Colonic mucosa (tissue), 4 donors: ENCODE measurements at regions not wholly inside any gene's neighbourhood (a gene's known extent, or its start where the extent isn't known, plus 50 kb on each side); places are given as distances from the start of the nearest gene placed in this dataset.
A peak's percentile ranks its signal among the peaks of the same experiment; 100 is the strongest.
"Not testable (repeated sequence)": the region's sequence is repeated elsewhere in the genome, so short reads cannot be mapped to it uniquely, and the experiment has no call there.

Source experiments
- DNase-seq: peaks from one replicate; pipeline ENCODE4 v3.0.0-alpha.2; 2020
- H3K27ac ChIP-seq: fragments of 200-600 bp; one replicate; pipeline ENCODE4 v1.8.0; 2021
- H3K27me3 ChIP-seq: fragments of 200-600 bp; one replicate; pipeline ENCODE4 v1.8.0; 2021
- H3K36me3 ChIP-seq: fragments of 200-600 bp; one replicate; pipeline ENCODE4 v1.8.0; 2021
- H3K4me1 ChIP-seq: fragments of 200-600 bp; one replicate; pipeline ENCODE4 v1.8.0; 2021; ENCODE audit warnings: mild to moderate bottlenecking
- H3K4me3 ChIP-seq: fragments of 200-600 bp; one replicate; pipeline ENCODE4 v1.8.0; 2021
- H3K9ac ChIP-seq, 2 donors: one replicate each; pipeline ENCODE4 v1.7.0; 2013; ENCODE audit warnings: control low read depth in 2 of 2, low read depth in 2 of 2, low read length in 2 of 2
- H3K9me3 ChIP-seq: fragments of 200-600 bp; one replicate; pipeline ENCODE4 v1.8.0; 2021
- intact Hi-C: fragments of 100-400 bp; cut with DNase I; formaldehyde crosslinking; loops from one replicate; pipeline ENCODE4 v1.14.1; 2022
- TF ChIP-seq, protein P1 (sequence below): fragments of 200-600 bp; IDR thresholded peaks from one replicate; pipeline ENCODE4 v1.8.0; 2022; ENCODE audit warnings: antibody characterized with exemption, mild to moderate bottlenecking
- donor health status: healthy.
- donor health status: DM: no; HTN: no; CAD: no.
- donor health status: DM: no; HTN: no; CAD: no.

DNA sequence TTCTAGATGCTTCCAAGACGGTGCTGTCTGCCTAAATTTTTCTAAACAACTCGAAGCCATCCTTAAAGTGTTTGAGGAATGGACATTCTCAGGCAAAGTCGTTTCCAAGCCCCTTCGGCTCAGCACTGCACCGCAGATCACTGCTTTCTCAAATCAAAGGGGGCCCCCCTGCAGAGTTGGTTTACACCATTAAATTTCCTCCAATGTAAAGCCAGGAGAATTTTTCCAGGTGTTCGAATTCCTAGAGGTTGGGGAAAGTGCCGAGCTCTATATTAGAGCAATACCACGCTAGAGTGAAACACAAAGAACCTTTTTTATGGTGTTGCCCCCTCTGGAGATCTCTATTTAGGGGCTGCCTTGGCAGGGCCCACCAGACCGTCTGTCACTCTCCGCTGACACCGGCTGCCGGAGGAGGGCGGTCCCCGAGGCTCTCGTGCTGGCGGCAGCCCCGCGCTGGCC is 277.9 kb upstream of the NR2F2 start:
- Histone ChIP-seq H3K4me1 (peaks cover 6% of the 10 kb centered on the region), H3K9me3 (no peaks in the 10 kb centered on the region), H3K36me3 (no peaks in the 10 kb centered on the region), H3K9ac (no peak overlapping the region), H3K27ac (no peak overlapping the region), H3K27me3 (peaks cover 10% of the 10 kb centered on the region), H3K4me3 (no peak overlapping the region)
- intact Hi-C loops, result no loop called here
- DNase-seq, result no peak
- TF ChIP-seq, protein P1, sequence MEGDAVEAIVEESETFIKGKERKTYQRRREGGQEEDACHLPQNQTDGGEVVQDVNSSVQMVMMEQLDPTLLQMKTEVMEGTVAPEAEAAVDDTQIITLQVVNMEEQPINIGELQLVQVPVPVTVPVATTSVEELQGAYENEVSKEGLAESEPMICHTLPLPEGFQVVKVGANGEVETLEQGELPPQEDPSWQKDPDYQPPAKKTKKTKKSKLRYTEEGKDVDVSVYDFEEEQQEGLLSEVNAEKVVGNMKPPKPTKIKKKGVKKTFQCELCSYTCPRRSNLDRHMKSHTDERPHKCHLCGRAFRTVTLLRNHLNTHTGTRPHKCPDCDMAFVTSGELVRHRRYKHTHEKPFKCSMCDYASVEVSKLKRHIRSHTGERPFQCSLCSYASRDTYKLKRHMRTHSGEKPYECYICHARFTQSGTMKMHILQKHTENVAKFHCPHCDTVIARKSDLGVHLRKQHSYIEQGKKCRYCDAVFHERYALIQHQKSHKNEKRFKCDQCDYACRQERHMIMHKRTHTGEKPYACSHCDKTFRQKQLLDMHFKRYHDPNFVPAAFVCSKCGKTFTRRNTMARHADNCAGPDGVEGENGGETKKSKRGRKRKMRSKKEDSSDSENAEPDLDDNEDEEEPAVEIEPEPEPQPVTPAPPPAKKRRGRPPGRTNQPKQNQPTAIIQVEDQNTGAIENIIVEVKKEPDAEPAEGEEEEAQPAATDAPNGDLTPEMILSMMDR, result no peak

DNA sequence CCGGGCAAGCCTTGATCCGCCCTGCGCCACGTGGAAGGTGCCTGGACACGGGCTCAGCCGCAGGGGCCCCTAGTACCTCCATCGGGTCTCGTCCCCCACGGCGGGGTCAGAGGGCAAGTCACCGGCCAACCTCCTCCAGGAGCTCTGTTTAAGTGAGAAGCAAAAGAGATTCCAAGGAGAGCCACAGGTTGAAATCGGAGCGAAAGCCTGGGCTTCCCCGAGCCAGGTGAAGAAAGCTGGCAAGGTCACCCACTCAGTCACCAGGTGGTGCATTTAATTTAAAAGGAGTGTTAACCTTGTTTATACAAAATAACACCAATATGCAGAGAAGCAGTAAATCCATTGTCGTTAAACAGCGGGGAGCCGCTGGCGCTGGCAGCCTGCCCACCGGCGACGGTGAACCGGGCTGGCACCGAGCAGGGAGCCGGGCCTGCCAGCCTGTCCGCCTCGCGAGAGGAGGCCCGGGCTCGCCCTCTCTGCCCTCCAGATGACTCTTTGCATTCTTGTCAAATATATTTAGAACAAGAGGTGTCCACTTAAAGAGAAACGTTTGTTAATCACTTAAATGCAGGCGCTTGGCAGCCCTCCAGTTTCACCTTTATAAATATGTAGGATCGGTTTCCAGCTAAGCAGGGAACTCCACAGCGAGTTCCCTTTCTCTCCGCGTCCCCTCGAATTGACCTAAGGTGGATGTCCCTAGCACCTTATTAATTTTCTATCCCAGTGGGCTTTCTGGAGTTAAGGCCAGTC is 277.3 kb upstream of the NR2F2 start:
- no peak overlapping the region for H3K27ac ChIP-seq
- no peaks in the 10 kb centered on the region for H3K9me3 ChIP-seq
- H3K4me1 ChIP-seq, result peaks cover 6% of the 10 kb centered on the region
- no peaks in the 10 kb centered on the region for H3K36me3 ChIP-seq
- H3K9ac ChIP-seq, result no peak overlapping the region
- H3K4me3 ChIP-seq, result peak overlapping the region; percentile 21
- DNase-seq, result peak; percentile 22
- TF ChIP-seq, protein P1, result no peak
- peaks cover 10% of the 10 kb centered on the region for H3K27me3 ChIP-seq
- intact Hi-C loops, result no loop called here

DNA sequence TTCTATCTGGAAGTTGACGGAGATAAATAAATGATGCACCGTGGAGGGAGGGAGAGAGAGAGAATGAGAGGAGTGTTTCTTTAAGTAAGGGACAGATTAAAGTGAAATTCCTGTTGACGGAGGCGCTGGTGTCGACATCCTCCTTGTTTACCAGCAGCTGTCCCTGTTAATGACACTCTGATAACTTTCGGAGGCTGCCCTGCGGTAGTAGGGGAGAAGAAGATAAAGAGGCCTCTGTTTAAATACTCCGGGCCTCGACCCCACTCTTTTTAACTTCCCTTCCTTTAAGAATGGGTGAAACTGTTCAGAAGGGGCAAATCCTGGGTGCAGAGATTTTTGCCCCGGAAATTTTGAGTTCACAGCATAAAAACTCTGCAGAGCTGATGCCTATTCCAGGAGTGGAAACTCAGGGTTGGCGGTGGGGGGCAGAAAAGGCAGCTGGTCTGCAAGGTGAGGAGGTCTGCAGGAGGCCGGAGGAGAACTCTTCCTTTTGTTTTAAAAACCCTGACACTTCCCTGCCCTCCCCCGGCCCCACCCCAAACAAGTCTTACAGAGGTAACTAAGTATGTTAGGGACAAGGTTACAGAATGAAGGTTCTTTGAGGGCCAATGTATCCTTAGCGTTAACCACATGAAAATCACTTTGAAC is 276.6 kb upstream of the NR2F2 start:
- Histone ChIP-seq H3K9me3 (no peaks in the 10 kb centered on the region), H3K27ac (no peak overlapping the region), H3K4me3 (no peak overlapping the region), H3K36me3 (no peaks in the 10 kb centered on the region), H3K4me1 (peaks cover 6% of the 10 kb centered on the region), H3K27me3 (peaks cover 10% of the 10 kb centered on the region), H3K9ac (no peak overlapping the region)
- intact Hi-C loops, result no loop called here
- TF ChIP-seq, protein P1, result no peak
- no peak for DNase-seq

DNA sequence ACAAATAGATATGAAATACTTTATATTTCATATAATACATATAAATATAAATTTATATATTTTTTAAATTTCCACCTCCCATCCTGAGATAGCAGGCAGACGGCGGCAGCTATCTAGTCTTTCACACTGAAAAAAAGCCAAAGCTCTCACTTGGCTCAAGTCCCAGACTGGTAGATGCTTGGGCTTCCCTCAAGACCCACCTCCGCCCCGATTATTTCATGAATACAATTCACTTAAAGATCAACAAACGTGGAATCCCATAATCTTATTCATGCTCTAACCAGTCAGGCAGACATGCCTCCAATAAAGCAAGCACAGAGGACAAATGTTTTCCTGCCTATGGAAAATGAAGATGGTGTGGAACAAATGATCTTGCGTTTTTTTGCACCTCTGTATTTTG is 275.9 kb upstream of the NR2F2 start:
- Histone ChIP-seq H3K9ac (no peak overlapping the region), H3K27me3 (peaks cover 10% of the 10 kb centered on the region), H3K36me3 (no peaks in the 10 kb centered on the region), H3K9me3 (no peaks in the 10 kb centered on the region), H3K27ac (no peak overlapping the region), H3K4me3 (no peak overlapping the region), H3K4me1 (peaks cover 6% of the 10 kb centered on the region)
- intact Hi-C loops, result no loop called here
- DNase-seq, result no peak
- TF ChIP-seq, protein P1, result no peak

DNA sequence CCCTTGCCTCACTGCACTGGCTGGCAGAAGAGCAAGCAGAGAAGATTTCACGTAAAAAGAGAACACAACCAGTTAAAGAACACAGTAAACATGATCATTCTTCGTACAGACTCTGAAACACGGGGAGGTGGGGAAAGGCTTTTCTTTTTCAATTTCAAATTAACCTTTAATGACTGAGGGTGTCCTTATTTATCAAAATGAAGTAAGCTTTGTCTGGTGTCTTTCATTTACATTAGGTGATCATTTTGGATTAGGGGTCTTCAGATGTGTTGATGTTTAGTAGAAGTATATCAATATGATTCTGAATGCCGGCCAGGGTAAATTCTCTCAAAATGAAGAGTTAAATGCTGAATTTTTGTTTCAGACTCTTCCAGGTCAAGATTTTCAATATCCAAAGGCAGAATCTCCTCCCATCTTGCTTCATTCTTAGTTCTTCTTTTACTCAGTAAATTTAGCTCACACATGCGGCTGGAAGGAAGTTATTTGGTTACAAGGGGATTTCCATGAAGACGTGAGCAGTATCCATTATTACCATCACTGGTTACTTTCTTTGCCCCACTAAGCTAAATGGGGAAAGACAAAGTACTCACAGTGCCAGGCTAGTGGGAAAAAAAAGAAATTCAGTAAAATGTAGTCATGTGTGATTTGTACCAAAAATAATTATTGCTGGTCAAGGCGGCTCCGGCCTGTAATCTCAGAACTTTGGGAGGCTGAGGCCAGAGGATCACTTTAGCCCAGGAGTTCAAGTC is 272.2 kb upstream of the NR2F2 start:
- H3K36me3 ChIP-seq, result no peaks in the 10 kb centered on the region
- H3K27me3 ChIP-seq, result peaks cover 5% of the 10 kb centered on the region
- no peaks in the 10 kb centered on the region for H3K9me3 ChIP-seq
- no peak for DNase-seq
- TF ChIP-seq, protein P1, result no peak
- H3K4me1 ChIP-seq, result peaks cover 4% of the 10 kb centered on the region
- intact Hi-C loops, result no loop called here
- no peak overlapping the region for H3K27ac ChIP-seq
- H3K9ac ChIP-seq, result no peak overlapping the region
- no peak overlapping the region for H3K4me3 ChIP-seq

DNA sequence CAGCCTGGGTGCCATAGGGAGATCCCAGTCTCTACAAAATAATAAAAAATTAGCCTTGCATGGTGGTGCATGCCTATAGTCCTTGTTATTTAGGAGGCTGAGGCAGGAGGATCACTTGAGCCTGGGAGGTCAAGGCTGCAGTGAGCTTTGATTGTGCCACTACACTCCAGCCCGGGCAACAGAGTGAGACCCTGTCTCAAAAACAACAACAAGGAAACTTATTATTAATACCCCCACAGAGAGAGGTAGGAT is 271.7 kb upstream of the NR2F2 start:
- H3K9me3 ChIP-seq, intact Hi-C loops, H3K4me3 ChIP-seq, H3K9ac ChIP-seq, DNase-seq, H3K27me3 ChIP-seq, H3K36me3 ChIP-seq, H3K4me1 ChIP-seq, H3K27ac ChIP-seq: not testable (repeated sequence)

DNA sequence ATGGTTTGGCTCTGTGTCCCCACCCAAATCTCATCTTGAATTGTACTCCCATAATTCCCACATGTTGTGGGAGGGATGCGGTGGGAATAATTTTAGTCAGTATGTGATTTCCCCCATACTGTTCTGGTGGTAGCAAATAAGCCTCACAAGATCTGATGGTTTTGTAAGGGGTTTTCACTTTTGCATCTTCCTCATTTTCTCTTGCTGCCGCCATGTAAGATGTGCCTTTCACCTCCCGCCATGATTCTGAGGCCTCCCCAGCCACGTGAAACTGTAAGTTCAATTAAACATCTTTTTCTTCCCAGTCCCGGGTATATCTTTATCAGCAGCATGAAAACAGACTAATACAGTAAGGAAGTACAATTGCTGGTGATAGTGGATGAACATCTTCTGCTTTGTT is 269.9 kb upstream of the NR2F2 start:
- H3K27me3 ChIP-seq, H3K9me3 ChIP-seq, intact Hi-C loops, H3K36me3 ChIP-seq, H3K4me1 ChIP-seq, H3K4me3 ChIP-seq, DNase-seq, H3K27ac ChIP-seq, H3K9ac ChIP-seq: not testable (repeated sequence)
